OCI-LY3 (cell line): ENCODE measurements at regions not wholly inside any gene's neighbourhood (a gene's known extent, or its start where the extent isn't known, plus 50 kb on each side); places are given as distances from the start of the nearest gene placed in this dataset.

Experiments used
- CTCF ChIP-seq: fragments of 200-600, 300-600 bp; sonication (generic); IDR thresholded peaks from 2 replicates; pipeline ENCODE4 v1.5.1; 2014; ENCODE audit warnings: antibody characterized with exemption, low read length, low read depth
- EZH2phosphoT487 ChIP-seq: fragments of 200-600 bp; shearing (Covaris generic); IDR thresholded peaks from 2 replicates; pipeline ENCODE4 v1.6.1; 2018; ENCODE audit warnings: antibody characterized with exemption, mixed run types, low read depth

- TF ChIP-seq CTCF (no peak), EZH2phosphoT487 (no peak)
These were observed 657.3 kb upstream of the PFKP start for GRCh38 chr10:2410049-2410448.
